Small intestine (tissue), 7 donors: ENCODE measurements at regions not wholly inside any gene's neighbourhood (a gene's known extent, or its start where the extent isn't known, plus 50 kb on each side); places are given as distances from the start of the nearest gene placed in this dataset.

Experiments
- DNase-seq, 2 donors: peaks; one replicate each; pipeline versions ENCODE4 v3.0.0 to v3.0.0-alpha.2; 2013
- FAIRE-seq: peaks from 2 replicates; lab custom pipeline; 2012; peaks lifted over from hg19 to GRCh38; lab: Jason Lieb, UNC
- H3K27ac ChIP-seq, 3 donors: one replicate each; pipeline ENCODE4 v1.5.1; 2013; ENCODE audit warnings: low read length in 2 of 3, mild to moderate bottlenecking in 2 of 3, control low read depth in 1 of 3, inconsistent platforms in 1 of 3, low read depth in 1 of 3, moderate library complexity in 1 of 3
- H3K27me3 ChIP-seq, 3 donors: one replicate each; pipeline ENCODE4 v1.6.1; 2013; ENCODE audit warnings: low read length in 3 of 3, inconsistent platforms in 1 of 3; ENCODE audit not compliant: control insufficient read depth in 3 of 3, insufficient read depth in 3 of 3
- H3K36me3 ChIP-seq, 3 donors: one replicate each; pipeline ENCODE4 v1.6.1; 2013; ENCODE audit warnings: low read length in 3 of 3, inconsistent platforms in 1 of 3, low read depth in 1 of 3, mild to moderate bottlenecking in 1 of 3, moderate library complexity in 1 of 3; ENCODE audit not compliant: control insufficient read depth in 3 of 3, insufficient read depth in 2 of 3
- H3K4me1 ChIP-seq, 3 donors: one replicate each; pipeline ENCODE4 v1.6.1; 2013; ENCODE audit warnings: low read length in 2 of 3, inconsistent platforms in 1 of 3, low read depth in 1 of 3, mild to moderate bottlenecking in 1 of 3, moderate library complexity in 1 of 3; ENCODE audit not compliant: control insufficient read depth in 3 of 3, insufficient read depth in 2 of 3
- H3K4me3 ChIP-seq, 3 donors: one replicate each; pipeline ENCODE4 v1.5.1; 2013; ENCODE audit warnings: low read length in 3 of 3, control low read depth in 1 of 3, inconsistent platforms in 1 of 3, low read depth in 1 of 3, mild to moderate bottlenecking in 1 of 3, moderate library complexity in 1 of 3
- H3K9me3 ChIP-seq, 2 donors: one replicate each; pipeline ENCODE4 v1.6.1; 2013; ENCODE audit warnings: low read depth in 1 of 2, low read length in 1 of 2; ENCODE audit not compliant: control insufficient read depth in 2 of 2, insufficient read depth in 1 of 2
- WGBS, 3 donors: extraction: QIAGEN DNeasy Blood & Tissue Kit; methylation state at CpG; one replicate each; pipeline ENCODE4 v1.1.7; 2013; 5-methylcytosine and 5-hydroxymethylcytosine counted together
- donor health status: healthy with polysubstance abuse.
- donor health status: control.
- donor health status: control.
- donor health status: Bipolar disorder and iron deficiency.
- donor health status: healthy.

- no peaks in the 10 kb centered on the region for H3K4me1 ChIP-seq
- DNase-seq (no peak), FAIRE-seq (no peak)
- no peak overlapping the region for H3K4me3 ChIP-seq
- H3K9me3 ChIP-seq: peaks cover 0 to 4% of the 10 kb centered on the region in 2 donors
- H3K27ac ChIP-seq: no peak overlapping the region
- no peaks in the 10 kb centered on the region for H3K36me3 ChIP-seq
- 75 to 81% (median 81%) methylated on average over 2 of the region's 2 CpGs for WGBS, 3 donors
- no peaks in the 10 kb centered on the region for H3K27me3 ChIP-seq
Measured at GRCh38 chr12:126228936-126229335, 1163.7 kb downstream of the AACS start.

- FAIRE-seq (no peak), DNase-seq (no peak)
- Histone ChIP-seq H3K9me3 (no peaks in the 10 kb centered on the region), H3K4me3 (no peak overlapping the region), H3K27ac (no peak overlapping the region), H3K27me3 (no peaks in the 10 kb centered on the region), H3K36me3 (no peaks in the 10 kb centered on the region), H3K4me1 (no peaks in the 10 kb centered on the region)
- WGBS, 3 donors: 63 to 71% (median 69%) methylated on average over 3 of the region's 3 CpGs
Measured at GRCh38 chr12:126232711-126233110, 1167.5 kb downstream of the AACS start.

GRCh38 chr12:126233625-126234024, 1168.4 kb downstream of the AACS start:
- no peak overlapping the region for H3K27ac ChIP-seq
- DNase-seq: no peak
- no peaks in the 10 kb centered on the region for H3K36me3 ChIP-seq
- H3K4me3 ChIP-seq: no peak overlapping the region
- WGBS, 3 donors: 53 to 68% (median 58%) methylated on average over 3 of the region's 3 CpGs
- no peaks in the 10 kb centered on the region for H3K4me1 ChIP-seq
- H3K9me3 ChIP-seq: no peaks in the 10 kb centered on the region
- no peaks in the 10 kb centered on the region for H3K27me3 ChIP-seq
- FAIRE-seq: no peak

GRCh38 chr12:126243814-126244440, 1178.7 kb downstream of the AACS start:
- no peaks in the 10 kb centered on the region for H3K27me3 ChIP-seq
- no peak overlapping the region for H3K27ac ChIP-seq
- no peaks in the 10 kb centered on the region for H3K9me3 ChIP-seq
- no peaks in the 10 kb centered on the region for H3K4me1 ChIP-seq
- DNase-seq (no peak), FAIRE-seq (no peak)
- no peak overlapping the region for H3K4me3 ChIP-seq
- 83% methylated on average over 4 of the region's 4 CpGs for WGBS, 3 donors
- H3K36me3 ChIP-seq: no peaks in the 10 kb centered on the region

- Histone ChIP-seq H3K27me3 (no peaks in the 10 kb centered on the region), H3K4me3 (no peak overlapping the region), H3K9me3 (peaks cover 2 to 5% of the 10 kb centered on the region in 2 donors), H3K36me3 (no peaks in the 10 kb centered on the region), H3K4me1 (no peaks in the 10 kb centered on the region), H3K27ac (no peak overlapping the region)
- FAIRE-seq (no peak), DNase-seq (no peak)
- 89 to 100% (median 98%) methylated on average over 1 of the region's 1 CpG for WGBS, 3 donors
Measured at GRCh38 chr12:126247936-126248335, 1182.7 kb downstream of the AACS start.

GRCh38 chr12:126248871-126249403, 1183.7 kb downstream of the AACS start:
- Histone ChIP-seq H3K4me3 (no peak overlapping the region), H3K36me3 (no peaks in the 10 kb centered on the region), H3K27ac (no peak overlapping the region), H3K27me3 (no peaks in the 10 kb centered on the region), H3K9me3 (peaks cover 2 to 5% of the 10 kb centered on the region in 2 donors), H3K4me1 (no peaks in the 10 kb centered on the region)
- no peak for FAIRE-seq
- DNase-seq: no peak
- 74 to 82% (median 78%) methylated on average over 8 of the region's 8 CpGs for WGBS, 3 donors

- H3K4me3 ChIP-seq: no peak overlapping the region
- no peaks in the 10 kb centered on the region for H3K4me1 ChIP-seq
- no peak for FAIRE-seq
- no peaks in the 10 kb centered on the region for H3K9me3 ChIP-seq
- no peak overlapping the region for H3K27ac ChIP-seq
- DNase-seq: no peak
- H3K36me3 ChIP-seq: no peaks in the 10 kb centered on the region
- no peaks in the 10 kb centered on the region for H3K27me3 ChIP-seq
- WGBS, 3 donors: 77 to 86% (median 79%) methylated on average over 3 of the region's 3 CpGs
Measured at GRCh38 chr12:126258190-126258589, 1193.0 kb downstream of the AACS start.

- 76 to 89% (median 86%) methylated on average over 5 of the region's 5 CpGs for WGBS, 3 donors
- H3K4me3 ChIP-seq: no peak overlapping the region
- no peaks in the 10 kb centered on the region for H3K36me3 ChIP-seq
- no peaks in the 10 kb centered on the region for H3K9me3 ChIP-seq
- DNase-seq (no peak), FAIRE-seq (no peak)
- no peaks in the 10 kb centered on the region for H3K27me3 ChIP-seq
- H3K4me1 ChIP-seq: no peaks in the 10 kb centered on the region
- no peak overlapping the region for H3K27ac ChIP-seq
Measured at GRCh38 chr12:126262829-126263228, 1197.6 kb downstream of the AACS start.

- Histone ChIP-seq H3K27me3 (no peaks in the 10 kb centered on the region), H3K36me3 (no peaks in the 10 kb centered on the region), H3K27ac (no peak overlapping the region), H3K9me3 (peaks cover 0 to 2% of the 10 kb centered on the region in 2 donors), H3K4me3 (no peak overlapping the region), H3K4me1 (no peaks in the 10 kb centered on the region)
- DNase-seq (no peak), FAIRE-seq (no peak)
- WGBS, 3 donors: 54 to 70% (median 54%) methylated on average over 4 of the region's 4 CpGs
Measured at GRCh38 chr12:126268222-126268621, 1203.0 kb downstream of the AACS start.
